Right lobe of liver (tissue), 4 donors: ENCODE measurements at regions not wholly inside any gene's neighbourhood (a gene's known extent, or its start where the extent isn't known, plus 50 kb on each side); places are given as distances from the start of the nearest gene placed in this dataset.

Source experiments
- POLR2A ChIP-seq: fragments of 450-650 bp; IDR thresholded peaks from one replicate; pipeline ENCODE4 v1.6.1; 2017; ENCODE audit warnings: antibody characterized with exemption, mild to moderate bottlenecking
- TF ChIP-seq, protein P1 (sequence below), 4 donors: fragments of 200-600 bp in 3 of 4; fragments of 450-650 bp in 1 of 4; IDR thresholded peaks; one replicate each; pipeline versions ENCODE4 v1.5.1 to v1.8.0; 2016 to 2022; ENCODE audit warnings: antibody characterized with exemption in 4 of 4, mild to moderate bottlenecking in 2 of 4
- donor health status: DM: no; HTN: no; CAD: no.
- donor health status: DM: no; HTN: no; CAD: no.
- donor health status: DM: no; HTN: yes; CAD: no.

DNA sequence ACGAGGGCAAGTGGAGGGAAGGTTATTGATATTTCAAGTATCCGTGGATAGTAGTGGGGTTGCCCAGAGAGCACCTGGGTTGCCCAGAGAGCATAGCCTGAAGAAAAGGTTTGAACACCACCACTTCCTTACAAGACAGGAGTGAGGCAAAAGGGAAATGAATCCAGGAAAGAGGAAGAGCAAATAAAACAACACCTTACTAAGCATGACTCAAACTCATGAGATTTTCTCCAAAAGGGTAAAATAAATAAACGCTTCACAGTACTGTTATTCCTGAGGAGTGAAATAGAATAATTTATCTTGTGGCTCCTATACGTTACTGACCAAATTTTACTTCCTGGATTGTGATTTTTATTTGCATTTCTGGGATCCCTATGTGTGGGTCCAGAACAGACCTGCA, 65.2 kb upstream of the PTPRD start:
- TF ChIP-seq, protein P1, sequence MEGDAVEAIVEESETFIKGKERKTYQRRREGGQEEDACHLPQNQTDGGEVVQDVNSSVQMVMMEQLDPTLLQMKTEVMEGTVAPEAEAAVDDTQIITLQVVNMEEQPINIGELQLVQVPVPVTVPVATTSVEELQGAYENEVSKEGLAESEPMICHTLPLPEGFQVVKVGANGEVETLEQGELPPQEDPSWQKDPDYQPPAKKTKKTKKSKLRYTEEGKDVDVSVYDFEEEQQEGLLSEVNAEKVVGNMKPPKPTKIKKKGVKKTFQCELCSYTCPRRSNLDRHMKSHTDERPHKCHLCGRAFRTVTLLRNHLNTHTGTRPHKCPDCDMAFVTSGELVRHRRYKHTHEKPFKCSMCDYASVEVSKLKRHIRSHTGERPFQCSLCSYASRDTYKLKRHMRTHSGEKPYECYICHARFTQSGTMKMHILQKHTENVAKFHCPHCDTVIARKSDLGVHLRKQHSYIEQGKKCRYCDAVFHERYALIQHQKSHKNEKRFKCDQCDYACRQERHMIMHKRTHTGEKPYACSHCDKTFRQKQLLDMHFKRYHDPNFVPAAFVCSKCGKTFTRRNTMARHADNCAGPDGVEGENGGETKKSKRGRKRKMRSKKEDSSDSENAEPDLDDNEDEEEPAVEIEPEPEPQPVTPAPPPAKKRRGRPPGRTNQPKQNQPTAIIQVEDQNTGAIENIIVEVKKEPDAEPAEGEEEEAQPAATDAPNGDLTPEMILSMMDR (IDR thresholded peaks at IDR 0.05) = no peak
- no peak for TF ChIP-seq POLR2A
